Ammon's horn (tissue), 1 donor: ENCODE measurements at regions not wholly inside any gene's neighbourhood (a gene's known extent, or its start where the extent isn't known, plus 50 kb on each side); places are given as distances from the start of the nearest gene placed in this dataset.
"Not testable (repeated sequence)": the region's sequence is repeated elsewhere in the genome, so short reads cannot be mapped to it uniquely, and the experiment has no call there.

ENCODE experiments used
- DNase-seq: peaks from one replicate; pipeline ENCODE4 v3.0.0-alpha.2; 2016; ENCODE audit warnings: low spot score

DNA sequence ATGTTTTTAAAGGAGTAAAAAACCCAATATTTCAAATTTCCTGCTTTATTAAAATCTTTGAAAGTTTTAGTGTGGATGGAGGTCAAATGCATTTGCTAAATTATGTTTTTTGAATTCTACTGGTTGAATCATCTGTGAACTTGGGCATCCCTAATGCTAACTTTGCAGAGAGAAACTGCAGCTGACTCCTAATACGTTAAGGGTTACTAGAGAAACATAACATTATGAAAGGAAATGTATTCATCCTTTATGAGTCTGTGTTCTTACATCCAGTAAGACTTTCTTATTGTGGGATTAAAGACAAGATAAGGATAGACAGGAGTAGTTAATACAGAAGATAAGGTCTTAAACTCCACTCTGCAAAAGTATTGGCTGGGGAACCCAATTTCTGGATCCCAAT is 140.6 kb downstream of the FAM124B start:
- DNase-seq = no peak

GRCh38 chr2:224260372-224261020 is 141.4 kb downstream of the FAM124B start:
- DNase-seq = peak; percentile 14

DNA sequence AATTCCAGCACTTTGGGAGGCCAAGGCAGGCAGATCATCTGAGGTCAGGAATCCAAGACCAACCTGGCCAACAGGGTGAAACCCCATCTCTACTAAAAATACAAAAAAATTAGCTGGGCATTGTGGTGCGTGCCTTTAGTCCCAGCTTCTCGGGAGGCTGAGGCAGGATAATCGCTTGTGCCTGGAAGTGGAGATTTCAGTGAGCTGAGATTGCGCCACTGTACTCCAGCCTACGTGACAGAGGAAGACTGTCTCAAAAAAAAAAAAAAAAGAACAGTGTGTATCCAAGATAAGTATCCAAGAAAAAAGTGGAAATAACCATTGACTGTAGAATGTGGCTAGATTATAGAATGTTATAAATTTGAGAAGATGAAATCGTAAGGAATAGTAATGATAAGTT is 142.1 kb downstream of the FAM124B start:
- no peak for DNase-seq

GRCh38 chr2:224258059-224258458 is 143.8 kb downstream of the FAM124B start:
- DNase-seq = no peak

DNA sequence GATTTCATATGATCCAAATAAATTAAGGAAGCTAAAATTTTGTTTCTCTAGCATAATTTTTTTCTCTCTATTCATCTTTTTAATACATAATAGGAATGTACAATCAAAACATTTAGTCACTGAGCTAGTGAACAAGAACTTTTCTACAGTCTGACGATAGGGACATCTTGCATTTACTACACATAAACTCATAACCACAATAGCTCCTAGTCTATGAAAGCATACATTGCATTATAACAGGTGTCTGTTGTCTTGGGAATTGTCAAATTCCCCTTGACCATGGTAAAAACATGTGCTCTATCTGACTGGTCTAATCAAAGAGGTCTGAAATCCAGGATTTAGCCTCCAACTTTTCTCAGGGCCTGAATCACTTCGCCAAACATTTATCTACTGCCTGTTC is 144.8 kb downstream of the FAM124B start:
- DNase-seq = no peak

DNA sequence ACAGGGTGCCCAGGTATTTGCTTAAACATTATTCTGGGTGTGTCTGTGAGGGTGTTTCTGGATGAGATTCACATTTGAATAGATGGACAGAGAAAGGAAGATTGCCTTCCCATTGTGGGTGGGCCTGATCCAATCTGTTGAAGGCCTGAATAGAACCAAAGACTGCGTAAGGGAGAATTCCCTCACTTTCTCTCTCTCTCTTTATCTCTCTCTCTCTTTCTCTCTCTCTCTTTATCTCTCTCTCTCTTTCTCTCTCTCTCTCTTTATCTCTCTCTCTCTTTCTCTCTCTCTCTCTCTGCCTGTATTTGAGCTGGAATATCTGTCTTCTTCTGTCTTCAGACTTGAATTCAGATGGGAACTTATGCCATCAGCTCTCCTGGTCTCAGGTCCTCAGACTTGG is 148.4 kb downstream of the FAM124B start:
- no peak for DNase-seq

- no peak for DNase-seq
Observed at GRCh38 chr2:224252631-224253030, 149.3 kb downstream of the FAM124B start.

DNA sequence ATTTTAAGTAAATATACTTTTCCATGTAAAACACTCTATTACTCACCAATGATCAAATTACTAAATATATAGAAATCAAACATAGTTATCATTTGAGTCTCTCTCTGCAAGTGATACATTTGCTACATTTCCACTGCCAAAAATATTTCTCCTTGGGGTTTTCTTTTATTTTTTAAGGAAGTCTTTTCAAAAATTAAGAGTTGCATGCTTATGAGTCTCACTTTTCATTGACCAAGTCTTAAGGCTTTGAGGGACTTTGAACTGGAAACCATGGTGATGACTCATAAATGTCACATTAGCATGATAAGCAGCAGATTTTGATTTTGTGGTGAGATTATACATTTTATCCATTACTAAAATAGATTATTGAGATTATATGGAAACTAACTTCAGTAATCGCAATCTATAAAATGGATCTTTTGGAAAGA is 152.9 kb downstream of the FAM124B start:
- no peak for DNase-seq

- no peak for DNase-seq
Observed at GRCh38 chr2:224242561-224242960, 159.3 kb downstream of the FAM124B start.

DNA sequence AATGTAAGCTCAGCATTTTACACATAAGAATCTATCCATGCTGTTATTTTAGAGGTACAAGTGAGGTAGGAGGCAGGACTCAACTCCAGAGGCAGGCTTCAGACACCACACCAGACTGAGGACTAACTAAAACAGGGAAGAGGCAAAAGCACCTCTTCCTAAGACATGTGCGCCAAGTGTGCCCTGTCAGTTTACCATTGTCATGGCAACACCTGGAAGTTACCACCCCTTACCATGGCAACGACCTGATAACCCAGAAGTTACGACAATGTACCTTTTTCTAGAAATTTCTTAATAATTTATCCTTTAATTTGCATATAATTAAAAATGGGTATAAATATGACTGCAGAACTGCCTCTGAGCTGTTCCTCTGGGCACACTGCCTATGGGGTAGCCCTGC is 160.1 kb downstream of the FAM124B start:
- DNase-seq = no peak

- no peak for DNase-seq
Observed at GRCh38 chr2:224241001-224241400, 160.9 kb downstream of the FAM124B start.

DNA sequence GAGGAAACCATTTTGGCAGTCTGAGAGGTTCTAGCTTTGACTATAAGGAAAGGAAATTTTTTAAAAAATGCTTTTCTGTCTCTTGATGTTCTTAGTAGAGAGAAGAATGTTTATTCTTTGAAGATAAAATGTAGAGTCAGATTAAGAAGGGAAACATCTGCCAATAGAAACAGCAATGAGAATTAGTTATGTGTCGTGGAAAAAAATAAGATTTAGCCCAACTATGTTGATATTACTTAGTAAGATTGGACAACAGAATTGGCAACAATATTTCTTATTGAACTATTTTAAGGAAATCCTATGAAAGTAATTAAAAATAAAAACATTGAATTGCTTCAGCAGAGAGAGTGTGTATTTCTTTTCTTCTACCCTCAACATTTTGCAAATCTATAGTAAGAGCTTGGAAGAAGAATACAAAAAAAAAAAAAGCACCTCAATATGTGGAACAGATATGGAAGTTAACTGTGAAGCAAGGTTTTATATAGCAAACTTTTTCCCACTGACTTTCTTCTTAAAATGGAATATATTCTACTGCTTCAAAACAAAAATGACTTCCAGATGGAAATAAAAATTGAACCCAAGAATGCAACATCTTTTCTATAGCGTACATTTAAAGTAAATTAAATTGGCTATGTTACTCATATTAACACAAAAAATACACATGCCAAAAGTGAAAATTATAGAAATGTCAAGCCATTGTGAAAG is 177.9 kb downstream of the FAM124B start:
- DNase-seq = no peak

- DNase-seq = no peak
Observed at GRCh38 chr2:224222974-224223373, 178.9 kb downstream of the FAM124B start.

- no peak for DNase-seq
Observed at GRCh38 chr2:224222291-224222690, 179.6 kb downstream of the FAM124B start.

- DNase-seq = no peak
Observed at GRCh38 chr2:224221455-224221913, 180.4 kb downstream of the FAM124B start.

- DNase-seq = no peak
Observed at GRCh38 chr2:224220586-224221255, 181.2 kb downstream of the FAM124B start.

GRCh38 chr2:224219781-224220180 is 180.7 kb upstream of the SERPINE2 start:
- DNase-seq = no peak

GRCh38 chr2:224217962-224218347 is 178.9 kb upstream of the SERPINE2 start:
- DNase-seq = no peak

- no peak for DNase-seq
Observed at GRCh38 chr2:224217233-224217961, 178.3 kb upstream of the SERPINE2 start.

DNA sequence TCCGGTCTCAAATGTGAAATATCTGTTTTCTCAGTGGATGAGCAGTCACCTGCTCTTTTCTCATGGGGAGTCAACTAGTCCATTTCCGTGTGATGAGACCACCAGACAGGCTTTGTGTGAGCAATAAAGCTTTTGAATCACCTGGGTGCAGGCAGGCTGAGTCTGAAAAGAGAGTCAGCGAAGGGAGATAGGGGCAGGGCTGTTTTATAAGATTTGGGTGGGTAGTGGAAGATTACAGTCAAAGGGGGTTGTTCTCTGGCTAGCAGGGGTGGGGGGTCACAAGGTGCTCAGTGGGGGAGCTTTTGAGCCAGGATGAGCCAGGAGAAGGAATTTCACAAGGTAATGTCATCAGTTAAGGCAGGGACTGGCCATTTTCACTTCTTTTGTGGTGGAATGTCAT is 176.5 kb upstream of the SERPINE2 start:
- not testable (repeated sequence) for DNase-seq

DNA sequence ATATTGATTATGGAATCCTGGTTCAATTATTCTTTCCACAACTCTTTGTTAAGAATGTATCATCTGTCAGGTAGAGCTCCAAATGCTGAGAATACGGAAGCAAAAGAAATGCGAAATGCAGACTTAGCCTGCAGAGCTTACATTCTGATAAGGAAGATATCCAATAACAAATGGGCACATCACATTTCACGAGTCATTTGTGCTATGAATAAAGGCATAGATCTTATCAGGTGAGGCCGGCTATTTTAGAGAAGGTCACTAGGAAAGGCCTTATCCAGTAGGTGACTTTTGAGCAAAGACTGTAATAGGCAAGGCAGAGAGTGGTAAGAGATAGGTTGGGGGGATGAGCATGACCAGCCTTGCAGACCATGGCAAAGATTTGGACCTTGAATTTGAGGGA is 174.3 kb upstream of the SERPINE2 start:
- no peak for DNase-seq

DNA sequence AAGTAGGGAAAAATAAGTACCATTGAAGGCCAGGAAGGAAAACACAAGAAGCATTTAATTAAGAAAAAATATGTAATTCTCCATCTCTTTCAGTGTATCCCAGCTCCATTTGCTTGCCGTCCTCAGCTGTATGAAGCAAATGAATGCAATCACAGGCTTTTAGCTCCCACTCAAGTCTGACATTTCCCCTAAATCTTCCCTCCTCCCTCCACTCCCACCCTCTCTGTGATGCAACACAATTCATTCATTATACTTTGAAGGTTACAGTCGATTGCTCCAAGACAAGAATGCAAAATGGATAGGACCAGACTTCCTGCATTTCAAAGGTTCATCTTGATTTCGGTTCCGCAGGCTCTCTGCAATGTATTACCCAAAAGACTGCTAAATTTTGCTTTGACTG is 172.7 kb upstream of the SERPINE2 start:
- peak; percentile 15 for DNase-seq

- no peak for DNase-seq
Observed at GRCh38 chr2:224211181-224211480, 172.0 kb upstream of the SERPINE2 start.
